Endothelial cell of umbilical vein (primary cell): ENCODE measurements at regions not wholly inside any gene's neighbourhood (a gene's known extent, or its start where the extent isn't known, plus 50 kb on each side); places are given as distances from the start of the nearest gene placed in this dataset.

ENCODE experiments used
- CTCF ChIP-seq, 2 donors: IDR thresholded peaks; 1 replicate in 1 of 2; 2 replicates in 1 of 2; pipeline ENCODE4 v1.5.1; 2011; ENCODE audit warnings: low read length in 2 of 2, mild to moderate bottlenecking in 2 of 2, moderate library complexity in 2 of 2, control low read depth in 1 of 2, inconsistent platforms in 1 of 2, low read depth in 1 of 2; ENCODE audit not compliant: insufficient read depth in 1 of 2; ENCODE audit errors: extremely low read depth in 1 of 2
- POLR2A ChIP-seq: IDR thresholded peaks from 2 replicates; pipeline ENCODE4 v1.6.1; 2012; ENCODE audit warnings: low read depth, mild to moderate bottlenecking, control low read depth, low read length

- TF ChIP-seq POLR2A (no peak), CTCF (IDR thresholded peaks at IDR 0.05; ENCODE audit: extremely low read depth in 1 of 2, insufficient read depth in 1 of 2, low read depth in 1 of 2, low read length in 2 of 2) (no peak)
Measured at GRCh38 chr4:179145746-179146525, 1703.7 kb upstream of the AGA start.
